ENCODE measurements at regions not wholly inside any gene's neighbourhood (a gene's known extent, or its start where the extent isn't known, plus 50 kb on each side); places are given as distances from the start of the nearest gene placed in this dataset.

DNA sequence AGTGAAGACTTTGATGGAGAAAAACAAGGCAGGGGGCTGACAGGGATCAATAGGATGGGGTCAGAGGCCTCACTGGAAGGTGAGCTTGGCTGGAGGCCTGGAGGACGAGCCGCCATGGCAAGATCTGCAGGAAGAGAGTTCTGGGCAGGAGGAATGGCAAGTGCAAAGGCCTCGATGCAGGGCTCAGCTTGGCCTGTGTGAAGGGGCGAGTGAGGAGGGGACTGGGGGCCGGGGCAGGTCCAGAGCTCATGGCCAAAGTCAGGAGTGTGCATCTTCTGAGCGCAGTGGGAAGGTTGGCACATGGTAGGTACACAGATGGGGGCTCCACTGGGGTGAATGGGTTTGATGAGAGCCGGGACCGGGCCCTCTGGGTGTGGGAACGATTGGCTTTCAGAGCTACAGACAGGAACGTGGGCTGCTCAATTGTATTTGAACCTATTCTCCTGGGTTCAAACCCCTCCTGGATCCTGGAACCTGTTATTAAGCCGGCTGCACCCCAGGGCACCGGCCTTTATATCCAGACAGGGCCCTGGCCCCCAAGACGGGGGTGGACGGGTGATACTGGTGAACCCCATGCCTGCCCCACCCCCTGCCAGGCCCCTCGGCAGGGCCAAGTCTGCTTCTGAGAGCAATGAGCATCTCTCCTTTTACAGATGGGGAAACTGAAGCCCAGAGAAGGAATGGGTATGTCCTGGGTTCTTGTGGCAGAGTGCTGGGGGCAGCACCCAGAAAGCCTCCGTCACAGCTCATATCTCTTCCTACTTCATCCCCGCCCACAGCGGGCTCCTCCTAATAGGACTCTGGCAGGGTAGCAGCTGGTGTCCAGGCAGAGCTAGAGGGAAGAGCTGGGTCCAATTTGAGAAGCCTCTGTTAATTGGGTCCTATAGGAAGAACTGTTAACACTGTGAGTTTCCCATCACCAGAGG, 106.1 kb downstream of the CEBPB start:
- H3K27ac Mint-ChIP-seq = no peak overlapping the region
- no peak overlapping the region for H3K4me3 Mint-ChIP-seq (ENCODE audit: low read depth)
- no peaks in the 10 kb centered on the region for H3K36me3 Mint-ChIP-seq (ENCODE audit: insufficient read depth)
- H3K4me1 Mint-ChIP-seq (ENCODE audit: low read depth) = no peaks in the 10 kb centered on the region
- no peak for DNase-seq (ENCODE audit: low spot score, unreplicated experiment)
- TF ChIP-seq, protein P1, sequence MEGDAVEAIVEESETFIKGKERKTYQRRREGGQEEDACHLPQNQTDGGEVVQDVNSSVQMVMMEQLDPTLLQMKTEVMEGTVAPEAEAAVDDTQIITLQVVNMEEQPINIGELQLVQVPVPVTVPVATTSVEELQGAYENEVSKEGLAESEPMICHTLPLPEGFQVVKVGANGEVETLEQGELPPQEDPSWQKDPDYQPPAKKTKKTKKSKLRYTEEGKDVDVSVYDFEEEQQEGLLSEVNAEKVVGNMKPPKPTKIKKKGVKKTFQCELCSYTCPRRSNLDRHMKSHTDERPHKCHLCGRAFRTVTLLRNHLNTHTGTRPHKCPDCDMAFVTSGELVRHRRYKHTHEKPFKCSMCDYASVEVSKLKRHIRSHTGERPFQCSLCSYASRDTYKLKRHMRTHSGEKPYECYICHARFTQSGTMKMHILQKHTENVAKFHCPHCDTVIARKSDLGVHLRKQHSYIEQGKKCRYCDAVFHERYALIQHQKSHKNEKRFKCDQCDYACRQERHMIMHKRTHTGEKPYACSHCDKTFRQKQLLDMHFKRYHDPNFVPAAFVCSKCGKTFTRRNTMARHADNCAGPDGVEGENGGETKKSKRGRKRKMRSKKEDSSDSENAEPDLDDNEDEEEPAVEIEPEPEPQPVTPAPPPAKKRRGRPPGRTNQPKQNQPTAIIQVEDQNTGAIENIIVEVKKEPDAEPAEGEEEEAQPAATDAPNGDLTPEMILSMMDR (IDR thresholded peaks at IDR 0.05; ENCODE audit: unreplicated experiment) = no peak
- no peaks in the 10 kb centered on the region for H3K9me3 Mint-ChIP-seq (ENCODE audit: low read depth)
- H3K27me3 Mint-ChIP-seq = peaks cover 9% of the 10 kb centered on the region

DNA sequence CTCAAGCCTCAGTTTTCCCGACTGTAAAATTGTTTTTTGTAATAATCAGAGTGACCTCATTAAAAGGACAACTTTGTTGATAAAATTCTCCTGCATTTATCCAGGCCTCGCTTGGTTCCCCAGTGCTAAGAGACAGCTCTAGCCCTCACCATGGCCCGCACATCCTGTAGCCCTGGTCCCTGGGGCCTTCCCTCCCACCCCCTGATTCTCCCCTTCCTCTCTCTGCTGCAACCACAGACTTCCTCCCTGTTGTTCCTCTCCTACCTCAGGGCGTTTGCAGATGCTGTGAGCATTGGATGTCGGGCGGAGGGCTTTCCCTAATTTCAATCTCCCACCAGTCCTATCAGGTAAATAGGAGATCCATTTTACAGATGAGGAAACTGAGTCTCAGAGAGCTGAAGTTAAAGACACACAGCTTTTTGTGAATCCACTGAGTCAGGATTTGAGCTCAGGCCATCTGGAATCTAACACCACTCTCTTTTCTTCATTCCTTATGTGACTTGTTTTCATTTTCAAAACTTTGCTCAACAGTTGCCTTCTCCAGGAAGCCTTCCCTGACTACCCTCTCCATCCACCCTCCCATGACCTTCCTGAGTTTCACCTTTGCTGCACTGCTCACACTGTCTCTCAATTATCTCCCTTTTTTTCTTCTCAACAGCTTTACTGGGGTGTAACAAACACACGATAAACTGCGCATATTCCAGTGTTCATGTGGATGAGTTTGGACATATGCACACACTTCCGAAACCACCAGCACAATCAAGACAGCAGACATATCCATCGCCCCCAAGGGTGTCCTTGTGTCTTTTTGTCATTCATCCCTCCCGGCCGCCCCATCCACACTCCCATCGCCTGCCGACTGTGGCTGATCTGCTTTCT, 107.1 kb downstream of the CEBPB start:
- Mint-ChIP-seq H3K9me3 (ENCODE audit: low read depth) (no peaks in the 10 kb centered on the region), H3K36me3 (ENCODE audit: insufficient read depth) (no peaks in the 10 kb centered on the region), H3K27ac (peak overlapping the region; percentile 0), H3K4me1 (ENCODE audit: low read depth) (no peaks in the 10 kb centered on the region), H3K27me3 (peaks cover 9% of the 10 kb centered on the region), H3K4me3 (ENCODE audit: low read depth) (no peak overlapping the region)
- TF ChIP-seq, protein P1 (IDR thresholded peaks at IDR 0.05; ENCODE audit: unreplicated experiment) = no peak
- no peak for DNase-seq (ENCODE audit: low spot score, unreplicated experiment)

DNA sequence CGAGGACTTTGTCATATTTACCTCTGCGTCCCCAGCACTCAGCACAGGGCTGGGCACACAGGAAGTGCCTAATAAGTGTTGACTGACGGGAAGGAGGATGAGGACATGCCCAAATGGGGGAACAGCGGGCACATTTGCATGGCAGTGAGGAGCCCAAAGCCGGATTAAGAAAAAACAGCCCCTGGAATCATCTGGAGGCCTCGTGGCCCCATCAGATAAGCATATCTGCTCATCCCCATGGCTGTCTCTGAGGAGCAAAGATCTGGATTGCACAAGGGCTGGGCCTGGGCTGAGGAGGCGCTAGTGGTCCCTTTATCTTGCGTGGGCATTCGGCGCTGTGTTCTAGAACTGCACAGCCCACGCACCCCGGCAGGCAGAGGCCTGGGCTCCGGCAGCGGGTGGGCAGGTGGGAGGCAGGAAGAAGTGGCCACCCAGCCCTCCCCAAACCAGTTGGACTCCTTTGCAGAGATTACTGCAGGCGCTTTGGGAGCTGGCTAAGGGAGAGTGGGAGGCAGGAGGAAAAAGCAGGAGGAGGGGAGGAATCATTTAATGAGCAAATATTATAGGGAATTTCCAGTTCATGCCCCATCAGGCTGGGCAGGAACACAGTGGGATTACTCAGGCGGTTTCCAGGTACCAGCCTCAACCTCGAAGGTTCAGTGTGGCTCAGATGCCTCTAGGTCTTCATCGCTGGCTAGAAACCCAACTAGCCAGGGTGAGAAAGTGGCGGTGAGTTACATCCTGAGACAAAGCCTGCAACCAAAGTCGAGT, 108.1 kb downstream of the CEBPB start:
- Mint-ChIP-seq H3K4me3 (ENCODE audit: low read depth) (no peak overlapping the region), H3K27me3 (peaks cover 13% of the 10 kb centered on the region), H3K4me1 (ENCODE audit: low read depth) (no peaks in the 10 kb centered on the region), H3K9me3 (ENCODE audit: low read depth) (no peaks in the 10 kb centered on the region), H3K36me3 (ENCODE audit: insufficient read depth) (no peaks in the 10 kb centered on the region), H3K27ac (no peak overlapping the region)
- no peak for DNase-seq (ENCODE audit: low spot score, unreplicated experiment)
- TF ChIP-seq, protein P1 (IDR thresholded peaks at IDR 0.05; ENCODE audit: unreplicated experiment) = no peak

DNA sequence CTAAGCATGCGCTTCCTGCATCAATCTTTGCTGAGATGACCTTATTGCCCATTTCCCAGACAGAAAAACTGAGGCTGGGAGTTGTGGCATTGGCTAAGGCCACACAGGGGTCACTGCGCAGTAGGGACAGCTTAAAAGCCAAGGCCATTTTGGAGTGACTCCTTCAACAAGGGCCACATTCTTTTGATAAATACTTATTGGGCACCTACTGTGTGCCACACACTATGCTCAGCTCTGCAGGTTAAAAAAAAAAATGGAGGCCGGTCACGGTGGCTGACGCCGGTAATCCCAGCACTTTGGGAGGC, 108.6 kb downstream of the CEBPB start:
- Mint-ChIP-seq H3K36me3 (ENCODE audit: insufficient read depth) (no peaks in the 10 kb centered on the region), H3K27me3 (peaks cover 16% of the 10 kb centered on the region), H3K9me3 (ENCODE audit: low read depth) (no peaks in the 10 kb centered on the region), H3K4me3 (ENCODE audit: low read depth) (no peak overlapping the region), H3K4me1 (ENCODE audit: low read depth) (no peaks in the 10 kb centered on the region), H3K27ac (no peak overlapping the region)
- TF ChIP-seq, protein P1 (IDR thresholded peaks at IDR 0.05; ENCODE audit: unreplicated experiment) = no peak
- DNase-seq (ENCODE audit: low spot score, unreplicated experiment) = no peak

DNA sequence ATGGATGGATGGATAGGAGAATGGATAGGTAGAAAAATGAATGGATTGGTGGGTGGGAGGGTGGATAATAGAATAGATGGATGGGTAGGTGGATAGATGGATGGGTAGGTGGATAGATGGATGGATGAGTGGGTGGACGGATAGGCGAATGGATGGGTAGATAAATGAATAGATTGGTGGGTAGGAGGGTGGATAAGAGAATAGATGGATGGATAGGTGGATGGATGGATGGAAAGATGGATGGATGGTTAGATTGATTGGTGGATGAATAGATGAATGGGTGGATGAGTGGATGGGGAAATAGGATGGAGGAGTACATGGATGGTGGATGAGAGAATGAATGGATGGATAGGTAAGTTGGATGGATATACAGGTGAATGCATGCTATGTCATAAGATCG, 110.5 kb downstream of the CEBPB start:
- Mint-ChIP-seq H3K27me3 (peaks cover 16% of the 10 kb centered on the region), H3K9me3 (ENCODE audit: low read depth) (no peaks in the 10 kb centered on the region)

More for the DNA sequence above, 110.5 kb downstream of the CEBPB start:
- DNase-seq (ENCODE audit: low spot score, unreplicated experiment) = no peak
- Mint-ChIP-seq H3K4me1 (ENCODE audit: low read depth) (peaks cover 4% of the 10 kb centered on the region), H3K27ac (no peak overlapping the region), H3K4me3 (ENCODE audit: low read depth) (no peak overlapping the region), H3K36me3 (ENCODE audit: insufficient read depth) (no peaks in the 10 kb centered on the region)
- TF ChIP-seq, protein P1 (IDR thresholded peaks at IDR 0.05; ENCODE audit: unreplicated experiment) = no peak

Data from progenitor cell of endocrine pancreas (in vitro differentiated cells).